ENCODE measurements at regions not wholly inside any gene's neighbourhood (a gene's known extent, or its start where the extent isn't known, plus 50 kb on each side); places are given as distances from the start of the nearest gene placed in this dataset.

- TF ChIP-seq CTCF (IDR thresholded peaks at IDR 0.05) (no peak), EP300 (IDR thresholded peaks at IDR 0.05) (no peak), POLR2AphosphoS5 (IDR thresholded peaks at IDR 0.05) (no peak), POLR2A (IDR thresholded peaks at IDR 0.05) (no peak)
These were observed 563.3 kb downstream of the GATA3 start for GRCh38 chr10:8617792-8618191.
